HEK293 (cell line): ENCODE measurements at regions not wholly inside any gene's neighbourhood (a gene's known extent, or its start where the extent isn't known, plus 50 kb on each side); places are given as distances from the start of the nearest gene placed in this dataset.
A peak's percentile ranks its signal among the peaks of the same experiment; 100 is the strongest.

ENCODE experiments used
- CTCF ChIA-PET: fragments of 350-600 bp; formaldehyde crosslinking; extraction: SDS; loops from one replicate; lab custom pipeline; 2021; ENCODE audit warnings: antibody characterized with exemption; lab: Yijun Ruan, JAX
- POLR2A ChIA-PET: fragments of 300-600 bp; formaldehyde crosslinking; extraction: SDS; loops from one replicate; lab custom pipeline; 2020; ENCODE audit warnings: antibody characterized with exemption, inconsistent platforms; lab: Yijun Ruan, JAX
- H3K27ac ChIP-seq: fragments of 200-500 bp; sonication (Bioruptor generic); 2 replicates; pipeline ENCODE4 v1.5.1; 2014; ENCODE audit warnings: low read depth, low read length, control low read depth, inconsistent platforms; ENCODE audit errors: extremely low read depth
- H3K36me3 ChIP-seq, 2 experiments: fragments of 200-500 bp in 1 of 2; sonication (Bioruptor generic) in 1 of 2; 1 replicate in 1 of 2; 2 replicates in 1 of 2; pipeline ENCODE4 v1.5.1; 2014 to 2017; ENCODE audit warnings: inconsistent platforms in 2 of 2, low read length in 2 of 2; ENCODE audit not compliant: control insufficient read depth in 2 of 2, insufficient read depth in 1 of 2
- H3K4me1 ChIP-seq: fragments of 200-500 bp; sonication (Bioruptor generic); 2 replicates; pipeline ENCODE4 v1.5.1; 2014; ENCODE audit warnings: mild to moderate bottlenecking, low read length, inconsistent platforms; ENCODE audit not compliant: control insufficient read depth, insufficient read depth
- H3K4me3 ChIP-seq: 2 replicates; pipeline ENCODE4 v1.5.1; 2011; ENCODE audit warnings: low read depth, mild to moderate bottlenecking, control low read depth, low read length, moderate library complexity
- H3K9me3 ChIP-seq: fragments of 200-500 bp; sonication (Bioruptor generic); 2 replicates; pipeline ENCODE4 v1.5.1; 2014; ENCODE audit warnings: low read depth, low read length, inconsistent platforms; ENCODE audit not compliant: control insufficient read depth, insufficient read depth
- FEZF1 ChIP-seq: fragments of 450-650 bp; formaldehyde crosslinking; IDR thresholded peaks from 2 replicates; pipeline ENCODE4 v1.5.1; 2016; ENCODE audit warnings: missing biosample characterization, missing genetic modification characterization
- GLIS1 ChIP-seq: fragments of 450-650 bp; formaldehyde crosslinking; IDR thresholded peaks from 2 replicates; pipeline ENCODE4 v1.5.1; 2016; ENCODE audit warnings: missing biosample characterization, missing genetic modification characterization
- HOXA7 ChIP-seq: sonication (generic); formaldehyde crosslinking; IDR thresholded peaks from 2 replicates; pipeline ENCODE4 v1.8.1; 2022; ENCODE audit warnings: missing genetic modification reagents, borderline replicate concordance
- OSR2 ChIP-seq: fragments of 450-650 bp; formaldehyde crosslinking; IDR thresholded peaks from 2 replicates; pipeline ENCODE4 v1.5.1; 2016; ENCODE audit warnings: missing biosample characterization, missing genetic modification characterization
- SETDB1 ChIP-seq: IDR thresholded peaks from one replicate; pipeline ENCODE4 v1.6.1; 2017; ENCODE audit warnings: mild to moderate bottlenecking, low read length, moderate library complexity, mixed read lengths; ENCODE audit not compliant: insufficient read length
- SP3 ChIP-seq: fragments of 450-650 bp; formaldehyde crosslinking; IDR thresholded peaks from 2 replicates; pipeline ENCODE4 v1.5.1; 2016; ENCODE audit warnings: missing biosample characterization, missing genetic modification characterization
- ZBTB17 ChIP-seq: fragments of 450-650 bp; formaldehyde crosslinking; IDR thresholded peaks from 2 replicates; pipeline ENCODE4 v1.5.1; 2016; ENCODE audit warnings: missing biosample characterization, missing genetic modification characterization
- ZBTB21 ChIP-seq: fragments of 450-650 bp; formaldehyde crosslinking; IDR thresholded peaks from 2 replicates; pipeline ENCODE4 v1.5.1; 2017; ENCODE audit warnings: missing biosample characterization, missing genetic modification characterization
- ZNF157 ChIP-seq: fragments of 450-650 bp; formaldehyde crosslinking; IDR thresholded peaks from 2 replicates; pipeline ENCODE4 v1.5.1; 2016; ENCODE audit warnings: missing biosample characterization, missing genetic modification characterization
- ZNF16 ChIP-seq: fragments of 450-650 bp; formaldehyde crosslinking; IDR thresholded peaks from 2 replicates; pipeline ENCODE4 v1.5.1; 2016; ENCODE audit warnings: low read depth, missing biosample characterization, missing genetic modification characterization
- ZNF2 ChIP-seq: fragments of 450-650 bp; formaldehyde crosslinking; IDR thresholded peaks from 2 replicates; pipeline ENCODE4 v1.5.1; 2016; ENCODE audit warnings: missing biosample characterization, missing genetic modification characterization
- ZNF211 ChIP-seq: fragments of 450-650 bp; formaldehyde crosslinking; IDR thresholded peaks from 2 replicates; pipeline ENCODE4 v1.5.1; 2016; ENCODE audit warnings: low read depth, missing biosample characterization, missing genetic modification characterization
- ZNF350 ChIP-seq: fragments of 450-650 bp; formaldehyde crosslinking; IDR thresholded peaks from 2 replicates; pipeline ENCODE4 v1.5.0; 2017; ENCODE audit warnings: missing biosample characterization, mild to moderate bottlenecking, missing genetic modification characterization
- ZNF510 ChIP-seq: fragments of 450-650 bp; formaldehyde crosslinking; IDR thresholded peaks from 2 replicates; pipeline ENCODE4 v1.5.1; 2018; ENCODE audit warnings: mild to moderate bottlenecking, missing genetic modification characterization, missing biosample characterization; ENCODE audit not compliant: insufficient replicate concordance
- ZNF558 ChIP-seq: fragments of 450-650 bp; formaldehyde crosslinking; IDR thresholded peaks from 2 replicates; pipeline ENCODE4 v1.5.1; 2016; ENCODE audit warnings: missing biosample characterization, missing genetic modification characterization
- ZNF621 ChIP-seq: fragments of 450-650 bp; formaldehyde crosslinking; IDR thresholded peaks from 2 replicates; pipeline ENCODE4 v1.5.1; 2017; ENCODE audit warnings: missing biosample characterization, missing genetic modification characterization
- ZNF654 ChIP-seq: fragments of 450-650 bp; formaldehyde crosslinking; IDR thresholded peaks from 2 replicates; pipeline ENCODE4 v1.5.1; 2016; ENCODE audit warnings: low read depth, missing biosample characterization, missing genetic modification characterization
- ZNF660 ChIP-seq: fragments of 450-650 bp; IDR thresholded peaks from 2 replicates; pipeline ENCODE4 v1.5.1; 2018; ENCODE audit warnings: missing biosample characterization, mild to moderate bottlenecking, missing genetic modification characterization
- ZNF701 ChIP-seq: fragments of 450-650 bp; formaldehyde crosslinking; IDR thresholded peaks from 2 replicates; pipeline ENCODE4 v1.5.1; 2016; ENCODE audit warnings: missing biosample characterization, missing genetic modification characterization
- ZNF843 ChIP-seq: fragments of 450-650 bp; formaldehyde crosslinking; IDR thresholded peaks from 2 replicates; pipeline ENCODE4 v1.5.1; 2016; ENCODE audit warnings: missing biosample characterization, missing genetic modification characterization
- TF ChIP-seq, protein P1 (sequence below): fragments of 450-650 bp; formaldehyde crosslinking; IDR thresholded peaks from 2 replicates; pipeline ENCODE4 v1.5.1; 2016; ENCODE audit warnings: missing biosample characterization, missing genetic modification characterization, borderline replicate concordance

DNA sequence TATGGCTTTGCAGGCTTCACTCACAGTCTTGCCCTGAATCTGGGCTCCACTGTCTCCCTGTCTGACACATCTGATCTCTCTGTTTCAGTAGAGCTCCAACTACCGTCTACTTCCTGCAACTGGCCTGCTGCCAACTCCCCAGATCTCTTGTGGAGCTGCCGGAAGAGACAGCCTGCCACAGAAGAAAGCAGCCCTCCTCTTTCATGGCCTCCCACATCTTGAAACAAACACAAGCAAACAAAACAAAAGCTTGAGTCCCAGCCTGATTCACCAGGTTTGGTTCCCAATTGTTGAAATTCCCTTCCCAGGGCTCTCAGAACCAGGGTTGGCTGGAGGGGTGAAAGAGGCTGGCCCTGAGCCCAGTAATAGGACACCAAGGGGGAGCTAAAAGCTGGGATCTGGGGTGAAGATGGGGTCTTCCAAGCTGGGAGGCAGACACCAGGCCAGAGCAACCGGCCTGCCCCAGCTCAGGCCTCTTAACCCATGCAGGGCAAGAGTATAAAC lies 55.3 kb upstream of the CA12 start (continued):
- peak; percentile 94 for TF ChIP-seq ZNF660 (tag by site-specific recombination)

DNA sequence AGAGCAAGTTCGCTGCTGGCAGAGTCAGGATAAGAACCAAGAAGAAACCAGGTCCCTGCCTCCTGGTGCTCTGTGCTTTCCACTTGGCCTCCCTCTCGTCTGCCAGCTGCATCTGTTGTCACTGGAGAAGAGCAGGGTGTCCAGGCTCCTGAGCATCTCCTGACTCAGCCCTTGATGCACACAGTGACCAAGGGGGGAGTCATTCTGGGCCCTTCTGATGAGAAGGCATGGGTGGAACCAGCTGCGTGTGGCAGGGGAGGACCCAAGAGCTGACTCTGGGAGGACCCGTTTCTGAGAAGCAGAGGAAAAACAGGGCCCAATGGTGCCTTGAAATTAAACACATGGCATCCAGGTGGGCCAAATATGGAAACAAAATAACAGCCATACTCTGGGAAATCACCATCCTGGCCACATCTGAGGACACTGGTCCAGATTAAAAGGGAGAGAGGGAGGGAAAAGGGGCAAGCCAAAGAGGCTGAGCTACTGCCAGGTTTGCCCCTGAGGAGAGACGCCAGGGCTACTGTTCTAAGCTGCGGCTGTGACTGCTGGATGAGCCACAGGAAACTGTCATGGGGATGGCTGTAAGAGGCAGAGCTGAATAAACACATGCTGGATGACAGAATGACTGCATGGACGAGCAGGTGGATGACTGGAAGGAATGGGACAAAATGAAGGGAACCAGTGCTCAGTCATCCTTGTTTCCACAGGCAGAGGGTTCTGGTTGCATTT lies 58.1 kb upstream of the CA12 start:
- Histone ChIP-seq H3K36me3 (no peaks in the 10 kb centered on the region), H3K4me1 (peaks cover 9% of the 10 kb centered on the region), H3K9me3 (no peaks in the 10 kb centered on the region), H3K27ac (no peak overlapping the region), H3K4me3 (no peak overlapping the region)
- ChIA-PET POLR2A (no interaction called here), CTCF (interaction anchor here (0.7 kb wide), 1 partner anchor 1372 kb away, joined by 3 read pairs; no protein-coding TSS in a partner anchor)
- TF ChIP-seq ZNF558 (no peak), FEZF1 (tag by site-specific recombination) (peak; percentile 90)

DNA sequence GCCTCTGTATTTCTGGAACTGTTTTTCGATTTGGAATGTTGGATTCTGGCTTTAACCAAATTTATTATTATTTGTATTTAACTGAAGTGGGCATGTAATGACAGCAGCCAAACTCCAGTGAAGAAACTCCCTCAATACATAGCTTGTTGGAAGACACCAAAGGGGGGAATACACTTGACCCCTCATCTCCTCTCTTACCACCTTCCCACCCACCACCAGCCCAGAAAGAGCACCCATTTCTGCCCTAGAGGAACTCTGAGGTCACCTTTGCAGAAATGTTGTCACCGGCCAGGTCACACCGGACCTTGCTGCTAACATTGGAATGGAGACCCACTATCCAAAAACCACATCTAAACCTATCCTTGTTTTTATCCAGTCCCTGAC lies 58.6 kb upstream of the CA12 start:
- Histone ChIP-seq H3K36me3 (no peaks in the 10 kb centered on the region), H3K9me3 (no peaks in the 10 kb centered on the region), H3K4me3 (no peak overlapping the region)
- ChIA-PET POLR2A (no interaction called here), CTCF (no interaction called here)
- TF ChIP-seq ZNF701 (tag by site-specific recombination): peak; percentile 91
- TF ChIP-seq ZNF621 (tag by site-specific recombination): no peak
- TF ChIP-seq, all 188 proteins: peak for 1
- Histone ChIP-seq H3K27ac (no peak overlapping the region), H3K4me1 (peaks cover 9% of the 10 kb centered on the region)

DNA sequence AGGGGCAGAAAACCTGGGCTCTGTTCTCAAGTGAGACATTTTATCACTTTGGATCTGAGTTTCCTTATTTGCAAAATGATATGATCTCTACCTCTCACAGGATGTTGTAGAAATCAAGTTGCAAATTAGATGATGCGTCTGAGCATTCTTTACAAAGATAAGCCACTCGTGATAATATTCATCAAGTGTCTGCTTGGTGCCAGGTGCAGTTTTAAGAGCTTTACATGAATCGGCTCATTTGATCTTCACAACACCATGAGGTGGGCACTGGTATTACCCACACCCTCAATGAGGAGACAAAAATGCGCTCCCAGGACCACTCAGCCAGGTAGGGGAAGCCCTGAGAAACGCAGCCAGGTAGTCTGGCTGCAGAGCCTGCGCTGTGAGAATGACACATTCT lies 59.1 kb upstream of the CA12 start:
- POLR2A ChIA-PET: no interaction called here
- no peak overlapping the region for H3K27ac ChIP-seq
- H3K36me3 ChIP-seq: no peaks in the 10 kb centered on the region
- no peaks in the 10 kb centered on the region for H3K9me3 ChIP-seq
- H3K4me1 ChIP-seq: peaks cover 9% of the 10 kb centered on the region
- no peak overlapping the region for H3K4me3 ChIP-seq
- CTCF ChIA-PET: no interaction called here
- TF ChIP-seq ZNF2 (tag by site-specific recombination) (no peak), ZNF510 (tag by site-specific recombination) (no peak), ZNF654 (tag by site-specific recombination) (no peak)
- TF ChIP-seq, protein P1, sequence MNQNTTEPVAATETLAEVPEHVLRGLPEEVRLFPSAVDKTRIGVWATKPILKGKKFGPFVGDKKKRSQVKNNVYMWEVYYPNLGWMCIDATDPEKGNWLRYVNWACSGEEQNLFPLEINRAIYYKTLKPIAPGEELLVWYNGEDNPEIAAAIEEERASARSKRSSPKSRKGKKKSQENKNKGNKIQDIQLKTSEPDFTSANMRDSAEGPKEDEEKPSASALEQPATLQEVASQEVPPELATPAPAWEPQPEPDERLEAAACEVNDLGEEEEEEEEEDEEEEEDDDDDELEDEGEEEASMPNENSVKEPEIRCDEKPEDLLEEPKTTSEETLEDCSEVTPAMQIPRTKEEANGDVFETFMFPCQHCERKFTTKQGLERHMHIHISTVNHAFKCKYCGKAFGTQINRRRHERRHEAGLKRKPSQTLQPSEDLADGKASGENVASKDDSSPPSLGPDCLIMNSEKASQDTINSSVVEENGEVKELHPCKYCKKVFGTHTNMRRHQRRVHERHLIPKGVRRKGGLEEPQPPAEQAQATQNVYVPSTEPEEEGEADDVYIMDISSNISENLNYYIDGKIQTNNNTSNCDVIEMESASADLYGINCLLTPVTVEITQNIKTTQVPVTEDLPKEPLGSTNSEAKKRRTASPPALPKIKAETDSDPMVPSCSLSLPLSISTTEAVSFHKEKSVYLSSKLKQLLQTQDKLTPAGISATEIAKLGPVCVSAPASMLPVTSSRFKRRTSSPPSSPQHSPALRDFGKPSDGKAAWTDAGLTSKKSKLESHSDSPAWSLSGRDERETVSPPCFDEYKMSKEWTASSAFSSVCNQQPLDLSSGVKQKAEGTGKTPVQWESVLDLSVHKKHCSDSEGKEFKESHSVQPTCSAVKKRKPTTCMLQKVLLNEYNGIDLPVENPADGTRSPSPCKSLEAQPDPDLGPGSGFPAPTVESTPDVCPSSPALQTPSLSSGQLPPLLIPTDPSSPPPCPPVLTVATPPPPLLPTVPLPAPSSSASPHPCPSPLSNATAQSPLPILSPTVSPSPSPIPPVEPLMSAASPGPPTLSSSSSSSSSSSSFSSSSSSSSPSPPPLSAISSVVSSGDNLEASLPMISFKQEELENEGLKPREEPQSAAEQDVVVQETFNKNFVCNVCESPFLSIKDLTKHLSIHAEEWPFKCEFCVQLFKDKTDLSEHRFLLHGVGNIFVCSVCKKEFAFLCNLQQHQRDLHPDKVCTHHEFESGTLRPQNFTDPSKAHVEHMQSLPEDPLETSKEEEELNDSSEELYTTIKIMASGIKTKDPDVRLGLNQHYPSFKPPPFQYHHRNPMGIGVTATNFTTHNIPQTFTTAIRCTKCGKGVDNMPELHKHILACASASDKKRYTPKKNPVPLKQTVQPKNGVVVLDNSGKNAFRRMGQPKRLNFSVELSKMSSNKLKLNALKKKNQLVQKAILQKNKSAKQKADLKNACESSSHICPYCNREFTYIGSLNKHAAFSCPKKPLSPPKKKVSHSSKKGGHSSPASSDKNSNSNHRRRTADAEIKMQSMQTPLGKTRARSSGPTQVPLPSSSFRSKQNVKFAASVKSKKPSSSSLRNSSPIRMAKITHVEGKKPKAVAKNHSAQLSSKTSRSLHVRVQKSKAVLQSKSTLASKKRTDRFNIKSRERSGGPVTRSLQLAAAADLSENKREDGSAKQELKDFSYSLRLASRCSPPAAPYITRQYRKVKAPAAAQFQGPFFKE (tag by site-specific recombination): no peak

DNA sequence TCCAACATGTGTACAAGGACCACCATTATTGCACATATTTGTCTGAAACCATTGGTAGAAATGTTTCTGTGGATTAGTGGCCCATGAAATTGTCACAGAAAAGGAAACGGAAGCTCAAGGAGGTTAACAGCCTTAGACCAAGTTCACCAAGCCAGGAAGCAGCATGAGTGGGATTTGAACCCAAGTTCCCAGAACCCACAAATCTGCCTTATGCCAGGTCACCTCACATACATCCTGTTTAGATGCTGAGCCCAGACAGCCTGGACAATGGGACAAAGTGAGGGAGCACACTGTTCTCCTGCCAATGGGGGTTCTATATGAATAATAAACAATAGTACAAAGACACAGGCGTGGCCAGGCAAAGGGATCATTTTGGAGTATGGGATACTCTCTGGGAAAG lies 59.6 kb upstream of the CA12 start:
- H3K36me3 ChIP-seq: no peaks in the 10 kb centered on the region
- H3K4me3 ChIP-seq: no peak overlapping the region
- peaks cover 9% of the 10 kb centered on the region for H3K4me1 ChIP-seq
- no peak overlapping the region for H3K27ac ChIP-seq
- TF ChIP-seq ZNF350 (no peak), GLIS1 (no peak), SP3 (tag by site-specific recombination) (no peak), ZNF157 (no peak), ZNF211 (no peak), OSR2 (tag by site-specific recombination) (no peak), ZBTB21 (tag by site-specific recombination) (no peak), SETDB1 (no peak), ZNF558 (no peak), HOXA7 (CRISPR knock-in tag) (no peak), ZBTB17 (tag by site-specific recombination) (no peak), ZNF843 (tag by site-specific recombination) (no peak), ZNF16 (tag by site-specific recombination) (no peak)
- no peaks in the 10 kb centered on the region for H3K9me3 ChIP-seq
- ChIA-PET POLR2A (no interaction called here), CTCF (no interaction called here)
